OCI-LY7 (cell line): ENCODE measurements at regions not wholly inside any gene's neighbourhood (a gene's known extent, or its start where the extent isn't known, plus 50 kb on each side); places are given as distances from the start of the nearest gene placed in this dataset.

Experiments
- BruUV-seq: library from RNA; stranded (reverse); fragments of 400-500 nt; replicated peaks from 2 replicates; lab custom pipeline; 2021; lab: Mats Ljungman, UMichigan
- CTCF ChIA-PET: fragments of 300-600 bp; sonication (Branson Sonifier 250); formaldehyde crosslinking; loops from one replicate; lab custom pipeline; 2022; ENCODE audit warnings: antibody characterized with exemption; ENCODE audit not compliant: unreplicated experiment; lab: Charles Lee
- POLR2A ChIA-PET: fragments of 300-600 bp; sonication (Branson Sonifier 250); formaldehyde crosslinking; loops from one replicate; lab custom pipeline; 2022; ENCODE audit warnings: antibody characterized with exemption; lab: Charles Lee
- DNase-seq: peaks from one replicate; pipeline ENCODE4 v3.0.0-alpha.2; 2015; ENCODE audit warnings: low spot score
- H2AFZ ChIP-seq: fragments of 200-600 bp; sonication (generic), shearing (Covaris generic); 2 replicates; pipeline ENCODE4 v1.6.1; 2014; ENCODE audit warnings: mild to moderate bottlenecking, antibody characterized with exemption, low read length, moderate library complexity
- H3K27ac ChIP-seq: fragments of 200-600 bp; sonication (generic); 2 replicates; pipeline ENCODE4 v1.5.1; 2014; ENCODE audit warnings: mixed run types, low read depth, mild to moderate bottlenecking, moderate library complexity, low read length, inconsistent platforms; ENCODE audit not compliant: poor library complexity, severe bottlenecking
- H3K36me3 ChIP-seq: fragments of 200-600 bp; sonication (generic); 2 replicates; pipeline ENCODE4 v1.6.1; 2014; ENCODE audit warnings: mild to moderate bottlenecking, antibody characterized with exemption, low read length, moderate library complexity, mixed read lengths; ENCODE audit not compliant: insufficient read depth
- H3K4me1 ChIP-seq: fragments of 200-600 bp; sonication (generic); 2 replicates; pipeline ENCODE4 v1.5.1; 2014; ENCODE audit warnings: mild to moderate bottlenecking, low read length; ENCODE audit not compliant: insufficient read depth, poor library complexity, severe bottlenecking
- H3K4me2 ChIP-seq: fragments of 200-600 bp; sonication (generic); 2 replicates; pipeline ENCODE4 v1.6.1; 2014; ENCODE audit warnings: mild to moderate bottlenecking, low read length
- H3K4me3 ChIP-seq: fragments of 200-600 bp; sonication (generic); 2 replicates; pipeline ENCODE4 v1.5.1; 2014; ENCODE audit warnings: mild to moderate bottlenecking, low read depth, low read length; ENCODE audit not compliant: poor library complexity, severe bottlenecking
- H3K79me2 ChIP-seq: fragments of 200-600 bp; sonication (generic); 2 replicates; pipeline ENCODE4 v1.6.1; 2016; ENCODE audit warnings: low read depth, mild to moderate bottlenecking, low read length, moderate library complexity, mixed read lengths; ENCODE audit not compliant: insufficient read depth
- H3K9me2 ChIP-seq: fragments of 200-600 bp; sonication (generic); 2 replicates; pipeline ENCODE4 v1.6.1; 2016; ENCODE audit warnings: mild to moderate bottlenecking, low read length, mixed read lengths; ENCODE audit not compliant: insufficient read depth
- H3K9me3 ChIP-seq: fragments of 200-600 bp; sonication (generic); 2 replicates; pipeline ENCODE4 v1.6.1; 2014; ENCODE audit warnings: mild to moderate bottlenecking, mixed run types, low read length, mixed read lengths
- H4K20me1 ChIP-seq: fragments of 200-600 bp; sonication (generic); 2 replicates; pipeline ENCODE4 v1.6.1; 2014; ENCODE audit warnings: mild to moderate bottlenecking, antibody characterized with exemption, low read length, moderate library complexity, mixed read lengths; ENCODE audit not compliant: insufficient read depth
- EZH2phosphoT487 ChIP-seq: fragments of 200-600 bp; sonication (generic); IDR thresholded peaks from 2 replicates; pipeline ENCODE4 v1.6.1; 2018; ENCODE audit warnings: low read depth, borderline replicate concordance, mild to moderate bottlenecking, mixed run types, antibody characterized with exemption, low read length, moderate library complexity, mixed read lengths
- intact Hi-C: fragments of 100-400 bp; cut with micrococcal nuclease; formaldehyde crosslinking; loops from one replicate; pipeline ENCODE4 v1.10.0; 2022; ENCODE audit not compliant: unreplicated experiment
- TF ChIP-seq, protein P1 (sequence below): fragments of 200-600 bp; sonication (generic); conservative IDR thresholded peaks from 2 replicates; pipeline ENCODE4 v1.5.1; 2014; ENCODE audit warnings: mild to moderate bottlenecking, antibody characterized with exemption, low read length, moderate library complexity, mixed read lengths

GRCh38 chr13:24076636-24077035 is 83.9 kb upstream of the SPATA13 start:
- Histone ChIP-seq H3K4me1 (no peaks in the 10 kb centered on the region), H4K20me1 (no peaks in the 10 kb centered on the region), H3K36me3 (no peaks in the 10 kb centered on the region), H3K79me2 (no peaks in the 10 kb centered on the region), H3K9me2 (no peaks in the 10 kb centered on the region), H2AFZ (no peak overlapping the region), H3K4me2 (no peak overlapping the region), H3K4me3 (no peak overlapping the region), H3K27ac (no peak overlapping the region), H3K9me3 (no peaks in the 10 kb centered on the region)
- TF ChIP-seq, protein P1, sequence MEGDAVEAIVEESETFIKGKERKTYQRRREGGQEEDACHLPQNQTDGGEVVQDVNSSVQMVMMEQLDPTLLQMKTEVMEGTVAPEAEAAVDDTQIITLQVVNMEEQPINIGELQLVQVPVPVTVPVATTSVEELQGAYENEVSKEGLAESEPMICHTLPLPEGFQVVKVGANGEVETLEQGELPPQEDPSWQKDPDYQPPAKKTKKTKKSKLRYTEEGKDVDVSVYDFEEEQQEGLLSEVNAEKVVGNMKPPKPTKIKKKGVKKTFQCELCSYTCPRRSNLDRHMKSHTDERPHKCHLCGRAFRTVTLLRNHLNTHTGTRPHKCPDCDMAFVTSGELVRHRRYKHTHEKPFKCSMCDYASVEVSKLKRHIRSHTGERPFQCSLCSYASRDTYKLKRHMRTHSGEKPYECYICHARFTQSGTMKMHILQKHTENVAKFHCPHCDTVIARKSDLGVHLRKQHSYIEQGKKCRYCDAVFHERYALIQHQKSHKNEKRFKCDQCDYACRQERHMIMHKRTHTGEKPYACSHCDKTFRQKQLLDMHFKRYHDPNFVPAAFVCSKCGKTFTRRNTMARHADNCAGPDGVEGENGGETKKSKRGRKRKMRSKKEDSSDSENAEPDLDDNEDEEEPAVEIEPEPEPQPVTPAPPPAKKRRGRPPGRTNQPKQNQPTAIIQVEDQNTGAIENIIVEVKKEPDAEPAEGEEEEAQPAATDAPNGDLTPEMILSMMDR: no peak
- TF ChIP-seq EZH2phosphoT487: no peak
- POLR2A ChIA-PET: no interaction called here
- no peak for DNase-seq
- intact Hi-C loops: no loop called here
- CTCF ChIA-PET: no interaction called here
- no TSS peak for BruUV-seq

- Histone ChIP-seq H3K4me3 (no peak overlapping the region), H4K20me1 (no peaks in the 10 kb centered on the region), H3K27ac (no peak overlapping the region), H3K4me2 (no peak overlapping the region), H3K4me1 (no peaks in the 10 kb centered on the region), H3K9me3 (no peaks in the 10 kb centered on the region), H2AFZ (no peak overlapping the region), H3K36me3 (no peaks in the 10 kb centered on the region), H3K9me2 (no peaks in the 10 kb centered on the region), H3K79me2 (no peaks in the 10 kb centered on the region)
- no TSS peak for BruUV-seq
- no peak for TF ChIP-seq EZH2phosphoT487
- TF ChIP-seq, protein P1: no peak
- POLR2A ChIA-PET: no interaction called here
- CTCF ChIA-PET: no interaction called here
- no peak for DNase-seq
- intact Hi-C loops: no loop called here
These were observed 80.4 kb upstream of the SPATA13 start for GRCh38 chr13:24080134-24080533.

- Histone ChIP-seq H3K4me1 (no peaks in the 10 kb centered on the region), H3K4me3 (no peak overlapping the region), H3K36me3 (no peaks in the 10 kb centered on the region), H3K4me2 (no peak overlapping the region), H3K9me3 (no peaks in the 10 kb centered on the region), H4K20me1 (no peaks in the 10 kb centered on the region), H3K27ac (no peak overlapping the region), H2AFZ (no peak overlapping the region), H3K9me2 (no peaks in the 10 kb centered on the region), H3K79me2 (no peaks in the 10 kb centered on the region)
- intact Hi-C loops: no loop called here
- ChIA-PET CTCF (no interaction called here), POLR2A (interaction anchor here (0.6 kb wide), 2 partner anchors 14 to 26 kb away, joined by 3 to 4 read pairs; no protein-coding TSS in a partner anchor)
- no TSS peak for BruUV-seq
- TF ChIP-seq, protein P1: no peak
- no peak for TF ChIP-seq EZH2phosphoT487
- DNase-seq: no peak
These were observed 79.1 kb upstream of the SPATA13 start for GRCh38 chr13:24081387-24081786.
